Lower leg skin (tissue), 3 donors: ENCODE measurements at regions not wholly inside any gene's neighbourhood (a gene's known extent, or its start where the extent isn't known, plus 50 kb on each side); places are given as distances from the start of the nearest gene placed in this dataset.

ENCODE experiments used
- POLR2A ChIP-seq, 2 donors: fragments of 450-650 bp; IDR thresholded peaks; one replicate each; pipeline ENCODE4 v1.6.1; 2016 to 2017; ENCODE audit warnings: antibody characterized with exemption in 2 of 2, mild to moderate bottlenecking in 1 of 2, moderate library complexity in 1 of 2
- TF ChIP-seq, protein P1 (sequence below), 3 donors: fragments of 450-650 bp; IDR thresholded peaks; one replicate each; pipeline ENCODE4 v1.5.1; 2016; ENCODE audit warnings: antibody characterized with exemption in 3 of 3, mild to moderate bottlenecking in 3 of 3, moderate library complexity in 2 of 3

DNA sequence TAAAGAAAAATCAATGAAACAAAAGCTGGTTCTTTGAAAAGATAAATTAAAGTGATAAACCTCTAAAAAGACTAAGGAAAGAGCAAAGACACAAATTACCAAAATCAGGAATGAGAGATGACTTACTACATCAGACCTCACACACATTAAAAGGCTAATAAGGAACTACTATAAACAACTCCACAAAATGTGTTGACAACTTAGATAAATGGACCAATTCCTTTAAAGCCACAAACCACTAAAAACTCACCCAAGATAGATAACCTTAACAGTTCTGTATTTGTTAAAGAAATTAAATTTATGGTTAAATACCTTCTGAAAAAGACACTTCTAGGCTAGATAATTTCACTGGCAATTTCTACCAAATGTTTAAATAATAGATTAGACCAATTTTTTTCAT lies 170.4 kb downstream of the SMAD6 start:
- TF ChIP-seq POLR2A (IDR thresholded peaks at IDR 0.05): no peak
- TF ChIP-seq, protein P1, sequence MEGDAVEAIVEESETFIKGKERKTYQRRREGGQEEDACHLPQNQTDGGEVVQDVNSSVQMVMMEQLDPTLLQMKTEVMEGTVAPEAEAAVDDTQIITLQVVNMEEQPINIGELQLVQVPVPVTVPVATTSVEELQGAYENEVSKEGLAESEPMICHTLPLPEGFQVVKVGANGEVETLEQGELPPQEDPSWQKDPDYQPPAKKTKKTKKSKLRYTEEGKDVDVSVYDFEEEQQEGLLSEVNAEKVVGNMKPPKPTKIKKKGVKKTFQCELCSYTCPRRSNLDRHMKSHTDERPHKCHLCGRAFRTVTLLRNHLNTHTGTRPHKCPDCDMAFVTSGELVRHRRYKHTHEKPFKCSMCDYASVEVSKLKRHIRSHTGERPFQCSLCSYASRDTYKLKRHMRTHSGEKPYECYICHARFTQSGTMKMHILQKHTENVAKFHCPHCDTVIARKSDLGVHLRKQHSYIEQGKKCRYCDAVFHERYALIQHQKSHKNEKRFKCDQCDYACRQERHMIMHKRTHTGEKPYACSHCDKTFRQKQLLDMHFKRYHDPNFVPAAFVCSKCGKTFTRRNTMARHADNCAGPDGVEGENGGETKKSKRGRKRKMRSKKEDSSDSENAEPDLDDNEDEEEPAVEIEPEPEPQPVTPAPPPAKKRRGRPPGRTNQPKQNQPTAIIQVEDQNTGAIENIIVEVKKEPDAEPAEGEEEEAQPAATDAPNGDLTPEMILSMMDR (IDR thresholded peaks at IDR 0.05): no peak
